ENCODE measurements at regions not wholly inside any gene's neighbourhood (a gene's known extent, or its start where the extent isn't known, plus 50 kb on each side); places are given as distances from the start of the nearest gene placed in this dataset.
"Not testable (repeated sequence)": the region's sequence is repeated elsewhere in the genome, so short reads cannot be mapped to it uniquely, and the experiment has no call there.

DNA sequence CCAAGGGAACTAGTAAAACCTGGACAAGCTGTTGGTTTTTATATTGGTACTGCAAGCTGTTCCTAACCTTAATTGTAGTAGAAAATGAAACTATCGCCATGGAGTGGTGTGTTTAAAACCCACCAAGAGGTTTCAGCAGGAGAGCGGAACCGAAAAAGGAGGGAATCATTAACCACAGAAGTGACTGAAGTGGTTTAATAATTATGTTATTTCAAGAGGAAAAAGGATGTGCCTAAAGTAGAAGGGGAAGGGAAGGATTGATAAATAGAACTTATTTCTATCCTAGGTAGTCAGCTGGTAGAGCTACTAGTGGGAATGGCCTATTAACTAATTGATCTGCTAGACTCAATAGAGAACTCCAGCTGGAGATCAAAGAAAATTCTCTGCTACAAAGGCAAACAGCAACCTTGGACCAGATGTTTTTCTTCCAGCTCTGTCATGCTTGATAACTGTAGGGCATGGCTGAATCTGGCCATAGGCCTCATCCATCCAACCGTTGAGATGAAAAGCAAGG lies 91.8 kb downstream of the BAMBI start:
- no peaks in the 10 kb centered on the region for H3K27me3 ChIP-seq (ENCODE audit: control insufficient read depth, low read length)
- no peaks in the 10 kb centered on the region for H3K36me3 ChIP-seq (ENCODE audit: control insufficient read depth, low read length)
- no peak overlapping the region for H3K27ac ChIP-seq (ENCODE audit: low read depth, low read length)

GRCh38 chr10:28771580-28772090 lies 94.3 kb downstream of the BAMBI start:
- H3K79me2 ChIP-seq (ENCODE audit: control insufficient read depth, low read length); H3K27me3 ChIP-seq (ENCODE audit: control insufficient read depth, low read length); H3K4me1 ChIP-seq (ENCODE audit: control insufficient read depth, low read length); H3K36me3 ChIP-seq (ENCODE audit: control insufficient read depth, low read length); H3K4me2 ChIP-seq (ENCODE audit: low read length); H3K9me2 ChIP-seq (replicated peaks; ENCODE audit: control insufficient read depth, low read length); H4K20me1 ChIP-seq (ENCODE audit: control insufficient read depth, insufficient read depth, low read depth, low read length); H3K4me3 ChIP-seq (ENCODE audit: low read length); H3K27ac ChIP-seq (ENCODE audit: low read depth, low read length); H3K9me3 ChIP-seq (ENCODE audit: control insufficient read depth, insufficient read depth, low read length); H3F3A ChIP-seq (ENCODE audit: control insufficient read depth, insufficient read depth): not testable (repeated sequence)

More for the DNA sequence above, 91.8 kb downstream of the BAMBI start:
- H3K9me3 ChIP-seq (ENCODE audit: control insufficient read depth, insufficient read depth, low read length): no peaks in the 10 kb centered on the region
- H4K20me1 ChIP-seq (ENCODE audit: control insufficient read depth, insufficient read depth, low read depth, low read length): no peaks in the 10 kb centered on the region
- H3K4me2 ChIP-seq (ENCODE audit: low read length): no peak overlapping the region
- no peaks in the 10 kb centered on the region for H3F3A ChIP-seq (ENCODE audit: control insufficient read depth, insufficient read depth)
- no peak for TF ChIP-seq EZH2phosphoT487 (IDR thresholded peaks at IDR 0.05; ENCODE audit: borderline replicate concordance, low read length)
- TF ChIP-seq, protein P1, sequence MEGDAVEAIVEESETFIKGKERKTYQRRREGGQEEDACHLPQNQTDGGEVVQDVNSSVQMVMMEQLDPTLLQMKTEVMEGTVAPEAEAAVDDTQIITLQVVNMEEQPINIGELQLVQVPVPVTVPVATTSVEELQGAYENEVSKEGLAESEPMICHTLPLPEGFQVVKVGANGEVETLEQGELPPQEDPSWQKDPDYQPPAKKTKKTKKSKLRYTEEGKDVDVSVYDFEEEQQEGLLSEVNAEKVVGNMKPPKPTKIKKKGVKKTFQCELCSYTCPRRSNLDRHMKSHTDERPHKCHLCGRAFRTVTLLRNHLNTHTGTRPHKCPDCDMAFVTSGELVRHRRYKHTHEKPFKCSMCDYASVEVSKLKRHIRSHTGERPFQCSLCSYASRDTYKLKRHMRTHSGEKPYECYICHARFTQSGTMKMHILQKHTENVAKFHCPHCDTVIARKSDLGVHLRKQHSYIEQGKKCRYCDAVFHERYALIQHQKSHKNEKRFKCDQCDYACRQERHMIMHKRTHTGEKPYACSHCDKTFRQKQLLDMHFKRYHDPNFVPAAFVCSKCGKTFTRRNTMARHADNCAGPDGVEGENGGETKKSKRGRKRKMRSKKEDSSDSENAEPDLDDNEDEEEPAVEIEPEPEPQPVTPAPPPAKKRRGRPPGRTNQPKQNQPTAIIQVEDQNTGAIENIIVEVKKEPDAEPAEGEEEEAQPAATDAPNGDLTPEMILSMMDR (IDR thresholded peaks at IDR 0.05; ENCODE audit: low read depth, low read length, poor library complexity, severe bottlenecking): no peak
- H3K9me2 ChIP-seq (replicated peaks; ENCODE audit: control insufficient read depth, low read length): no peaks in the 10 kb centered on the region
- H3K4me3 ChIP-seq (ENCODE audit: low read length): no peak overlapping the region
- H3K4me1 ChIP-seq (ENCODE audit: control insufficient read depth, low read length): no peaks in the 10 kb centered on the region
- no peaks in the 10 kb centered on the region for H3K79me2 ChIP-seq (ENCODE audit: control insufficient read depth, low read length)

DNA sequence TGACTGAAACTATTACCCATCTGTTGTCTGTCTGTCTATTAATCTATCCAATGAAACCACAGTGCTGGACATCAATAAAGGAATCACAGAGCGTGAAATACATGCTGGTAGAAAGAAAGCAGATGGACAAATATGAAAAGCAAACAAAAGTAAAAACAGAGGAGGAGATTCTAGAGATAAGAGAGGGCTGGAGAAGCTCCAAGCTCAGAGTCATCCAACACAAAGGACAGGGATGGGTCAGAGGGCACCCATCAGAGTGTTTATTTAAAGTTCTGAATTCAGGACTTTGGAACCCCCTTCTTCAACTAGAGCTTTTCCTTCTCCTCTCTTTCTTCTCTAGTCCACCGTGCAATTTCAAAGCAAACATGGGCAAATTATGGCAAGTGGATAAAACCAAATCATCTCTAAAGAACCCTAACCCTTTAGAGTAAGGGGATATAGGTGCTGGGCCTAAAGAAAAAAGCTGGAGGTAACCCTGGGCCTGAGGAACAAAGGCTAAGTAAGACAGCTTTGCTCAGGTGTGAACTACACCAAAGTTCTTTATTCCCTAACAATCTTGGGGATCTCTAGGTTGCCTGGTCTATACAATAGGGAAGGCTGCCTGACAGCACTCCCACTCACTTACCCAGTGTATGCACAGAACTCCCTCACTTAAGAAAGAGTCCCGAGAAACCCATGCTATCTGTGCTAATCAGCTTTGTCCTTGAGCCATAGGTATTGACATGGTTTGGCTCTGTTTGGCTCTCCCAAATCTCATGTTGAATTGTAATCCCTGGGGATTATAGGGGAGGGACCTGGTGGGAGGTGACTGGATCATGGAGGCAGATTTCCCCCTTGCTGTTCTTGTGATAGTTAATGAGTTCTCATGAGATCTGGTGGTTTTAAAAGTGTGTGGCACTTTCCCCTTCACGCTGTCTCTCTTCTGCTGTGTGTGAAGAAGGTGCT lies 97.0 kb downstream of the BAMBI start:
- H3K36me3 ChIP-seq (ENCODE audit: control insufficient read depth, low read length): no peaks in the 10 kb centered on the region
- H3K27ac ChIP-seq (ENCODE audit: low read depth, low read length): no peak overlapping the region
- H3K4me2 ChIP-seq (ENCODE audit: low read length): no peak overlapping the region
- no peak overlapping the region for H3K4me3 ChIP-seq (ENCODE audit: low read length)
- H4K20me1 ChIP-seq (ENCODE audit: control insufficient read depth, insufficient read depth, low read depth, low read length): no peaks in the 10 kb centered on the region
- no peaks in the 10 kb centered on the region for H3K9me3 ChIP-seq (ENCODE audit: control insufficient read depth, insufficient read depth, low read length)
- no peaks in the 10 kb centered on the region for H3K27me3 ChIP-seq (ENCODE audit: control insufficient read depth, low read length)
- no peaks in the 10 kb centered on the region for H3K9me2 ChIP-seq (replicated peaks; ENCODE audit: control insufficient read depth, low read length)
- no peaks in the 10 kb centered on the region for H3F3A ChIP-seq (ENCODE audit: control insufficient read depth, insufficient read depth)
- no peaks in the 10 kb centered on the region for H3K4me1 ChIP-seq (ENCODE audit: control insufficient read depth, low read length)
- TF ChIP-seq, protein P1 (IDR thresholded peaks at IDR 0.05; ENCODE audit: low read depth, low read length, poor library complexity, severe bottlenecking): no peak
- no peak for TF ChIP-seq EZH2phosphoT487 (IDR thresholded peaks at IDR 0.05; ENCODE audit: borderline replicate concordance, low read length)
- no peaks in the 10 kb centered on the region for H3K79me2 ChIP-seq (ENCODE audit: control insufficient read depth, low read length)

DNA sequence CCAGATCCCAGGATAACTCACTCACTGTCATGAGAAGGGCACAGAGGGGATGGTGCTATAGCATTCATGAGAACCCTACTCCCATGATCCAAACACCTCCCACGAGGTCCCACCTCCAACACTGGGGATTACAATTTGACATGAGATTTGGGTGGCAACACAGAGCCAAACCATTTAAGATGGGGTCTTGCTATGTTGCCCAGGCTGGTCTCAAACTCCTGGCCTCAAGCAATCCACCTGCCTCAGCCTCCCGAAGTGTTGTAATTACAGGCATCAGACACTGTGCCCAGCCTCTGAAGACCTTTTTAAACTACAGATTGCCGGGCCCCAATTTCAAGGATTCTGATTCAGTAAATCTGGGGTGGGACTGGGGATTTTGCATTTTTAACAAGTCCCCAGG lies 98.5 kb downstream of the BAMBI start:
- H3K79me2 ChIP-seq (ENCODE audit: control insufficient read depth, low read length): no peaks in the 10 kb centered on the region
- H3K27ac ChIP-seq (ENCODE audit: low read depth, low read length): no peak overlapping the region
- no peak overlapping the region for H3K4me3 ChIP-seq (ENCODE audit: low read length)
- no peaks in the 10 kb centered on the region for H3K4me1 ChIP-seq (ENCODE audit: control insufficient read depth, low read length)
- H3K36me3 ChIP-seq (ENCODE audit: control insufficient read depth, low read length): no peaks in the 10 kb centered on the region
- no peaks in the 10 kb centered on the region for H3F3A ChIP-seq (ENCODE audit: control insufficient read depth, insufficient read depth)
- no peaks in the 10 kb centered on the region for H3K27me3 ChIP-seq (ENCODE audit: control insufficient read depth, low read length)
- H3K9me2 ChIP-seq (replicated peaks; ENCODE audit: control insufficient read depth, low read length): no peaks in the 10 kb centered on the region
- H4K20me1 ChIP-seq (ENCODE audit: control insufficient read depth, insufficient read depth, low read depth, low read length): no peaks in the 10 kb centered on the region
- H3K4me2 ChIP-seq (ENCODE audit: low read length): no peak overlapping the region
- no peak for TF ChIP-seq EZH2phosphoT487 (IDR thresholded peaks at IDR 0.05; ENCODE audit: borderline replicate concordance, low read length)
- TF ChIP-seq, protein P1 (IDR thresholded peaks at IDR 0.05; ENCODE audit: low read depth, low read length, poor library complexity, severe bottlenecking): no peak
- no peaks in the 10 kb centered on the region for H3K9me3 ChIP-seq (ENCODE audit: control insufficient read depth, insufficient read depth, low read length)

Measured in DOHH2 (cell line).